PC-3 (cell line): ENCODE measurements at regions not wholly inside any gene's neighbourhood (a gene's known extent, or its start where the extent isn't known, plus 50 kb on each side); places are given as distances from the start of the nearest gene placed in this dataset.

Source experiments
- EZH2 ChIP-seq: fragments of 300-600 bp; sonication (generic); IDR thresholded peaks from one replicate; pipeline ENCODE4 v1.6.1; 2017; ENCODE audit warnings: antibody characterized with exemption, mild to moderate bottlenecking, low read length; ENCODE audit not compliant: unreplicated experiment
- TF ChIP-seq, protein P1 (sequence below): fragments of 300-600 bp; sonication (generic); conservative IDR thresholded peaks from 2 replicates; pipeline ENCODE4 v1.5.1; 2017; ENCODE audit warnings: antibody characterized with exemption, low read depth, mild to moderate bottlenecking, low read length

DNA sequence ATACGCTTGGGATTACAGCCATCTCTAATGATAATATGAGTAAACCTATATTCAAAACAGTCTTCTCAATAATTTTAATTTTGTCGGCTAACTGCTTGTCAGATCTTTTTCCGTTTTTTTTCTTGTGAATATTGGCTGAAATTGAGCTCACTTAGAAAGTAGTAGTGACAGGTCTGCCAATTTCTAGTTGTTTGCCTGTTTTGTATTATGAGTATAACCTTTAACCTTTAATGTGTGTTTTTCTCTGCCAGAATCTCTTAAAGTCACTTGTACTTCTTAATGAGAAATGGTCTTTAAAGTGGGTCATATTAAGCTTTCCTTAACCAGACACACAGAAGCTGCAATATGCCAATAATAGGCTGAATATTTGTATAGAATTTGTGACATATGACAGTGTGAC lies 511.0 kb downstream of the CSNK1G3 start:
- TF ChIP-seq, protein P1, sequence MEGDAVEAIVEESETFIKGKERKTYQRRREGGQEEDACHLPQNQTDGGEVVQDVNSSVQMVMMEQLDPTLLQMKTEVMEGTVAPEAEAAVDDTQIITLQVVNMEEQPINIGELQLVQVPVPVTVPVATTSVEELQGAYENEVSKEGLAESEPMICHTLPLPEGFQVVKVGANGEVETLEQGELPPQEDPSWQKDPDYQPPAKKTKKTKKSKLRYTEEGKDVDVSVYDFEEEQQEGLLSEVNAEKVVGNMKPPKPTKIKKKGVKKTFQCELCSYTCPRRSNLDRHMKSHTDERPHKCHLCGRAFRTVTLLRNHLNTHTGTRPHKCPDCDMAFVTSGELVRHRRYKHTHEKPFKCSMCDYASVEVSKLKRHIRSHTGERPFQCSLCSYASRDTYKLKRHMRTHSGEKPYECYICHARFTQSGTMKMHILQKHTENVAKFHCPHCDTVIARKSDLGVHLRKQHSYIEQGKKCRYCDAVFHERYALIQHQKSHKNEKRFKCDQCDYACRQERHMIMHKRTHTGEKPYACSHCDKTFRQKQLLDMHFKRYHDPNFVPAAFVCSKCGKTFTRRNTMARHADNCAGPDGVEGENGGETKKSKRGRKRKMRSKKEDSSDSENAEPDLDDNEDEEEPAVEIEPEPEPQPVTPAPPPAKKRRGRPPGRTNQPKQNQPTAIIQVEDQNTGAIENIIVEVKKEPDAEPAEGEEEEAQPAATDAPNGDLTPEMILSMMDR: no peak
- no peak for TF ChIP-seq EZH2
